H9 (cell line): ENCODE measurements at regions not wholly inside any gene's neighbourhood (a gene's known extent, or its start where the extent isn't known, plus 50 kb on each side); places are given as distances from the start of the nearest gene placed in this dataset.

ENCODE experiments used
- DNase-seq: peaks from one replicate; pipeline ENCODE4 v3.0.0-alpha.2; 2017
- H2AFZ ChIP-seq: one replicate; pipeline ENCODE4 v1.6.1; 2013; ENCODE audit warnings: mild to moderate bottlenecking, low read length, control low read depth, moderate library complexity
- H2AK5ac ChIP-seq: 2 replicates; pipeline ENCODE4 v1.6.1; 2013; ENCODE audit warnings: low read length, control low read depth, mixed read lengths; ENCODE audit not compliant: insufficient read length
- H2BK120ac ChIP-seq: one replicate; pipeline ENCODE4 v1.6.1; 2013; ENCODE audit warnings: low read depth, mild to moderate bottlenecking, low read length, control low read depth, inconsistent platforms; ENCODE audit not compliant: poor library complexity, severe bottlenecking
- H2BK12ac ChIP-seq: 2 replicates; pipeline ENCODE4 v1.6.1; 2013; ENCODE audit warnings: low read length, control low read depth, mixed read lengths, low read depth; ENCODE audit not compliant: insufficient read length
- H2BK15ac ChIP-seq: 2 replicates; pipeline ENCODE4 v1.6.1; 2013; ENCODE audit warnings: low read depth, low read length, control low read depth
- H2BK20ac ChIP-seq: one replicate; pipeline ENCODE4 v1.6.1; 2013; ENCODE audit warnings: low read depth, mild to moderate bottlenecking, low read length, control low read depth, inconsistent platforms; ENCODE audit not compliant: poor library complexity, severe bottlenecking
- H2BK5ac ChIP-seq: 2 replicates; pipeline ENCODE4 v1.6.1; 2013; ENCODE audit warnings: low read length, control low read depth, mixed read lengths; ENCODE audit not compliant: insufficient read length
- H3K14ac ChIP-seq: 2 replicates; pipeline ENCODE4 v1.6.1; 2013; ENCODE audit warnings: low read length, control low read depth; ENCODE audit not compliant: insufficient read depth
- H3K18ac ChIP-seq: 2 replicates; pipeline ENCODE4 v1.6.1; 2013; ENCODE audit warnings: low read depth, mild to moderate bottlenecking, mixed read lengths, low read length, control low read depth; ENCODE audit not compliant: insufficient read length
- H3K23ac ChIP-seq: 2 replicates; pipeline ENCODE4 v1.6.1; 2013; ENCODE audit warnings: low read length, control low read depth, mixed read lengths, low read depth; ENCODE audit not compliant: insufficient read length
- H3K23me2 ChIP-seq: 2 replicates; pipeline ENCODE4 v1.6.1; 2013; ENCODE audit warnings: low read depth, mild to moderate bottlenecking, mixed read lengths, low read length, control low read depth; ENCODE audit not compliant: insufficient read length, poor library complexity, severe bottlenecking
- H3K27ac ChIP-seq: 2 replicates; pipeline ENCODE4 v1.5.1; 2013; ENCODE audit warnings: low read length, control low read depth, mixed read lengths, low read depth; ENCODE audit not compliant: insufficient read length
- H3K27me3 ChIP-seq: 2 replicates; pipeline ENCODE4 v1.6.1; 2013; ENCODE audit warnings: low read length, control low read depth, inconsistent platforms; ENCODE audit not compliant: insufficient read depth
- H3K4ac ChIP-seq: 2 replicates; pipeline ENCODE4 v1.6.1; 2013; ENCODE audit warnings: low read depth, mild to moderate bottlenecking, control low read depth, inconsistent platforms, low read length, moderate library complexity
- H3K4me1 ChIP-seq: 2 replicates; pipeline ENCODE4 v1.6.1; 2013; ENCODE audit warnings: low read length, control low read depth, inconsistent platforms; ENCODE audit not compliant: insufficient read depth
- H3K4me2 ChIP-seq: 2 replicates; pipeline ENCODE4 v1.6.1; 2013; ENCODE audit warnings: low read length, control low read depth, mixed read lengths; ENCODE audit not compliant: insufficient read length, insufficient read depth
- H3K56ac ChIP-seq: 2 replicates; pipeline ENCODE4 v1.6.1; 2013; ENCODE audit warnings: low read depth, mild to moderate bottlenecking, mixed read lengths, low read length, control low read depth; ENCODE audit not compliant: insufficient read length
- H3K79me1 ChIP-seq: 2 replicates; pipeline ENCODE4 v1.6.1; 2013; ENCODE audit warnings: low read depth, mild to moderate bottlenecking, moderate library complexity, low read length, control low read depth, inconsistent platforms; ENCODE audit not compliant: insufficient read depth, poor library complexity, severe bottlenecking
- H3K79me2 ChIP-seq: 2 replicates; pipeline ENCODE4 v1.6.1; 2013; ENCODE audit warnings: low read length, control low read depth, inconsistent platforms; ENCODE audit not compliant: insufficient read depth
- H3K9ac ChIP-seq: 2 replicates; pipeline ENCODE4 v1.6.1; 2013; ENCODE audit warnings: low read length, control low read depth, mixed read lengths; ENCODE audit not compliant: insufficient read length; ENCODE audit errors: extremely low read depth
- H3K9me3 ChIP-seq: one replicate; pipeline ENCODE4 v1.6.1; 2013; ENCODE audit warnings: low read depth, low read length, inconsistent platforms; ENCODE audit not compliant: control insufficient read depth
- H3T11ph ChIP-seq: one replicate; pipeline ENCODE4 v1.6.1; 2013; ENCODE audit warnings: mild to moderate bottlenecking, low read length, control low read depth, inconsistent platforms
- H4K20me1 ChIP-seq: one replicate; pipeline ENCODE4 v1.6.1; 2013; ENCODE audit not compliant: control insufficient read depth, insufficient read length, insufficient read depth
- H4K5ac ChIP-seq: 2 replicates; pipeline ENCODE4 v1.6.1; 2013; ENCODE audit warnings: low read depth, mild to moderate bottlenecking, mixed read lengths, low read length, control low read depth; ENCODE audit not compliant: insufficient read length
- H4K8ac ChIP-seq: replicated peaks from 2 replicates; pipeline ENCODE4 v1.6.1; 2013; ENCODE audit warnings: low read length, control low read depth, mixed read lengths, low read depth; ENCODE audit not compliant: insufficient read length
- H4K91ac ChIP-seq: 2 replicates; pipeline ENCODE4 v1.6.1; 2013; ENCODE audit warnings: low read depth, mild to moderate bottlenecking, moderate library complexity, mixed read lengths, low read length, control low read depth; ENCODE audit not compliant: insufficient read length
- H3K27ac Mint-ChIP-seq, 3 experiments: 2 replicates in 2 of 3; 3 replicates in 1 of 3; pipeline ENCODE4 v1.8.0; 2020 to 2021; ENCODE audit warnings: mixed read lengths in 3 of 3, mild to moderate bottlenecking in 1 of 3, moderate library complexity in 1 of 3
- H3K27me3 Mint-ChIP-seq: 2 replicates; pipeline ENCODE4 v1.8.0; 2021; ENCODE audit warnings: low read depth, mild to moderate bottlenecking, moderate library complexity, mixed read lengths
- H3K36me3 Mint-ChIP-seq, 3 experiments: 2 replicates in 2 of 3; 3 replicates in 1 of 3; pipeline ENCODE4 v1.8.0; 2020 to 2021; ENCODE audit warnings: low read depth in 3 of 3, mixed read lengths in 3 of 3; ENCODE audit not compliant: insufficient read depth in 1 of 3
- H3K4me1 Mint-ChIP-seq, 2 experiments: 2 replicates each; pipeline ENCODE4 v1.8.0; 2020; ENCODE audit warnings: mixed read lengths in 2 of 2
- H3K4me3 Mint-ChIP-seq, 2 experiments: 2 replicates in 1 of 2; 3 replicates in 1 of 2; pipeline ENCODE4 v1.8.0; 2020 to 2021; ENCODE audit warnings: mild to moderate bottlenecking in 2 of 2, mixed read lengths in 2 of 2, moderate library complexity in 1 of 2
- H3K9me3 Mint-ChIP-seq, 2 experiments: 2 replicates in 1 of 2; 3 replicates in 1 of 2; pipeline ENCODE4 v1.8.0; 2020; ENCODE audit warnings: mild to moderate bottlenecking in 2 of 2, mixed read lengths in 2 of 2, moderate library complexity in 1 of 2
- CTCF ChIP-seq: fragments of 200-600 bp; sonication (generic); conservative IDR thresholded peaks from 3 replicates; pipeline ENCODE4 v1.8.0; 2021; ENCODE audit warnings: antibody characterized with exemption, mild to moderate bottlenecking
- WGBS: extraction: QIAGEN DNeasy Blood & Tissue Kit; methylation state at CpG from one replicate; pipeline ENCODE4 v1.1.7; 2013; ENCODE audit warnings: missing lambda C conversion rate, low lambda C conversion rate, mixed read lengths; ENCODE audit not compliant: insufficient read length; ENCODE audit errors: extremely low coverage; 5-methylcytosine and 5-hydroxymethylcytosine counted together

GRCh38 chr2:118185210-118186109, 97.2 kb downstream of the INSIG2 start:
- Histone ChIP-seq H3K27me3 (no peaks in the 10 kb centered on the region), H2BK15ac (no peak overlapping the region), H3K4me2 (peak overlapping the region; percentile 98), H3K56ac (no peak overlapping the region), H3K9me3 (no peaks in the 10 kb centered on the region), H3K4ac (peak overlapping the region; percentile 61; the same call in 1 of the 2 replicates), H4K91ac (peak overlapping the region; percentile 78), H3K23me2 (peaks cover 11% of the 10 kb centered on the region), H4K20me1 (no peaks in the 10 kb centered on the region), H2AK5ac (no peak overlapping the region), H3K79me1 (no peaks in the 10 kb centered on the region), H3K27ac (peak overlapping the region; percentile 22), H3K23ac (no peak overlapping the region), H2BK120ac (no peak overlapping the region), H2BK5ac (peak overlapping the region; percentile 46), H3K14ac (peak overlapping the region; percentile 97), H3K79me2 (no peaks in the 10 kb centered on the region), H2BK20ac (peak overlapping the region; percentile 95), H2BK12ac (no peak overlapping the region), H4K5ac (no peak overlapping the region), H4K8ac (no peak overlapping the region), H2AFZ (peak overlapping the region; percentile 70), H3K18ac (peak overlapping the region; percentile 94), H3K4me1 (0 out of 2 replicates have a peak, but pooled peaks cover 2% of the 10 kb centered on the region), H3T11ph (peak overlapping the region; percentile 86), H3K9ac (peak overlapping the region; percentile 91)
- Mint-ChIP-seq H3K36me3 (no peaks in the 10 kb centered on the region), H3K4me1 (peaks cover 16 to 32% of the 10 kb centered on the region in 2 experiments), H3K27me3 (peaks cover 15% of the 10 kb centered on the region), H3K27ac (peak overlapping the region; percentile 96 to 99 (median 98)), H3K4me3 (peak overlapping the region; percentile 84 to 93), H3K9me3 (no peaks in the 10 kb centered on the region)
- TF ChIP-seq CTCF: no peak
- no CpG with 5 or more reads among the region's 33 CpGs for WGBS
- DNase-seq: peak; percentile 65
